GM19239 (cell line): ENCODE measurements at regions not wholly inside any gene's neighbourhood (a gene's known extent, or its start where the extent isn't known, plus 50 kb on each side); places are given as distances from the start of the nearest gene placed in this dataset.
"Not testable (repeated sequence)": the region's sequence is repeated elsewhere in the genome, so short reads cannot be mapped to it uniquely, and the experiment has no call there.

Source experiments
- DNase-seq: peaks from one replicate; pipeline ENCODE4 v3.0.0; 2011; ENCODE audit warnings: low spot score; ENCODE audit not compliant: insufficient read length
- FAIRE-seq: peaks from 2 replicates; lab custom pipeline; 2011; peaks lifted over from hg19 to GRCh38; lab: Jason Lieb, UNC

DNA sequence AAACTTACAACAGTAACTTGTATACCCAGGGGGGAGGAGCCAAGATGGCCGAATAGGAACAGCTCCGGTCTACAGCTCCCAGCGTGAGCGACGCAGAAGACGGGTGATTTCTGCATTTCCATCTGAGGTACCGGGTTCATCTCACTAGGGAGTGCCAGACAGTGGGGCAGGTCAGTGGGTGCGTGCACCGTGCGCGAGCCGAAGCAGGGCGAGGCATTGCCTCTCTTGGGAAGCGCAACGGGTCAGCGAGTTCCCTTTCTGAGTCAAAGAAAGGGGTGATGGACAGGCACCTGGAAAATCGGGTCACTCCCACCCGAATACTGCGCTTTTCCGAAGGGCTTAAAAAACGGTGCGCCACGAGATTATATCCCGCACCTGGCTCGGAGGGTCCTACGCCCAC, 278.8 kb downstream of the FAM47B start:
- DNase-seq, FAIRE-seq: not testable (repeated sequence)

DNA sequence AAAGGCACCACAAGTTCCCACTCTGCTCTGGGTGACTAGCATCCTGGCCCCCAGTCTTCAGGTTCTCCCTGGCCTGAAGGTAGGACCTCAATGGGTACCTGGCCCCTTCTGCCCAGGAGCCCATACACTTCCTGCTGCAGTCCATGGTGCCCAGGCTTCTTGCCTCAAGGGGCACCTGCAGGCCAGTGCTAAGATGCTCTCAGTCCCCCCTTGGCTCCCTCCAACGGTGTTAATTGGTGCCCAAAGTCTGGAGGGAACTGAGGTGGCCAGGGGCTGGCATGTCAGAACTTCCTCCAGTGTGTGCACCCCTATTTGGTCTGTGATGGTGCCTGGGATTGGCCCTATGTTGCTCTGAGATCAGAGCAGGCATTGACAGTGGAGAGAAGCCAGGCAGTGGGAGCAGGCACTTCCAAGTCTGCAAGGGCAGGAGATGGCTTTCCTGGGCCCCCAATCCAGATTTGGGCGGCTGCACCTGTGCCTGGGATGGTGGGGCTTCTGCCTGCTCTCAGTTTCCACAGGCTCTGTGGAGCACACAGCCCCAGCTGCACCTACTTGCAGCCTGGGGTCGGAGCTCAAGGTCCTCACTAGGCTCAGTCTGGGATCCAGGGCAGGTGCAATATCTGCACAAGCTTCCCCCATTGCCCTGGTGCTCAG, 301.6 kb downstream of the FAM47B start:
- DNase-seq (no peak), FAIRE-seq (no peak)

DNA sequence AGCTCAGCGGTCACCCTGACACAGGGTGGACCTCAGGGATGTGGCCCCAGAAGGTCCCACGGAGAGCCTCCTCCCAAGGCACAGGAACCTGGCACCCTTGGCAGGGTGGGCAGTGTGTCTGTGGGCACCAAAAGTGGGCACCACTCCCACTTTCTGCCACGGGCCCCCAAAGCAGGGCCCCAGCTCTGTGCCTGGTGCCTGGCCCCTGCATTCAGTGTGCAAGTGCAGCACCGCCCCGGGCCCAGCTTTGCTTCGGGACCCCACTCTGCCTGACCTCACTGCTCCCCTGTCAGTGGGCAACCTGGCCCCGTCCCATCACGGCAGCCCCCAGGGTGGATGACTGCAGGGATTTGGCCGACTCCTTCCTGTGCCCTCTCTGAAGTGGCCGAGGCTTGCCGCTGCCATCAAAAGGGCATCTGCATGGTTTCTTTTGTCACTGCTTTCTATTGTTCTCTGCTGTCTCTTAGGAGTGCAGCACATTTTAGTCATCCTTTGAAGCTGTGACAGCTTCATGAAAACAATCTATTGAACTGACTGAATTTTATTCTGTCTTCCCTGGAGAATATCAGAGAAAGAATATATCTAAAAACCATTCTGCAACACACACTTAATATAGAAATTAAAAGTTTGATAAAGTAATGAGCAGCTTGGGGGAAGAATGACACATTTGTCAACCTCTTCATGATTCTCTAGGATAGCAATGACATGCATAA, 302.4 kb downstream of the FAM47B start:
- FAIRE-seq: no peak
- no peak for DNase-seq

DNA sequence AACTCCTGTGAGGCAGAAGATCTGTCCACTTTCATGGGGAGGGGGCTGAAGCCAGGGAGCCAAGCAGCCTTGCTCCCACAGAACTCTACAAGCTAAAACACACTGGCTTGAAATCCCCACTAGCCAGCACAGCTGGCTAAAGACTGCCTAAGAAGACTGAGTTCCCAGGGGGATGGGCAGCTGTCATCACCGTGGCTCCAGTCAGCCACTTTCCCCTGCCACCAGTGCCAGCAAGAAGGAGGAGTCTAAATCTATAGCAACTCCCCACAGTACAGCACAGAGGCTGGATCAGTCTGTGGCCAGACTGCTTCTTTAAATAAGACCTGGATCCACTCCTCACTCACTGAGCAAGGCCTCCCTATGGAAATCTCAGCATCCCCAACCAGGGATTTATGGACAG, 308.6 kb downstream of the FAM47B start:
- FAIRE-seq: no peak

DNA sequence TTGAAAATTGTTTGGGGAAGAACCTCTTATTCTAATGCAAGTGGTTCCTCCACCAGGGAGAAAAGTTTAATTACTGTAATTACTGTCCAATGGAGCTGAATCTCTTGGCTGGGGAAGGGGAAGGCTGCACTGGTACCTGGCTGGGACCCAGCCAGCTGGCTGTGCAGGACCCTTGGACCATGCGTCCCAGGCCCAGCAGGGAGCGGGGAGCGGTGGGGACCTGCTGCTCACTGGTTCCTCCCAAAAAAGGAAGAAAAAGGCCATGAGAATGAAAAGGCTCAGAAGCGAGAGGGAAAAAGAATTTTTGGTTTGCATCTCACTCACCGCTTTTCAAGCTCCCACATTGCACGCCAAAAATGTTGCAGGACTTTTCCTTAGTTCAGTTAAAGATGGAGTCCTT, 333.5 kb downstream of the FAM47B start:
- FAIRE-seq: no peak
- DNase-seq: no peak

More for the DNA sequence above, 308.6 kb downstream of the FAM47B start:
- DNase-seq: no peak

DNA sequence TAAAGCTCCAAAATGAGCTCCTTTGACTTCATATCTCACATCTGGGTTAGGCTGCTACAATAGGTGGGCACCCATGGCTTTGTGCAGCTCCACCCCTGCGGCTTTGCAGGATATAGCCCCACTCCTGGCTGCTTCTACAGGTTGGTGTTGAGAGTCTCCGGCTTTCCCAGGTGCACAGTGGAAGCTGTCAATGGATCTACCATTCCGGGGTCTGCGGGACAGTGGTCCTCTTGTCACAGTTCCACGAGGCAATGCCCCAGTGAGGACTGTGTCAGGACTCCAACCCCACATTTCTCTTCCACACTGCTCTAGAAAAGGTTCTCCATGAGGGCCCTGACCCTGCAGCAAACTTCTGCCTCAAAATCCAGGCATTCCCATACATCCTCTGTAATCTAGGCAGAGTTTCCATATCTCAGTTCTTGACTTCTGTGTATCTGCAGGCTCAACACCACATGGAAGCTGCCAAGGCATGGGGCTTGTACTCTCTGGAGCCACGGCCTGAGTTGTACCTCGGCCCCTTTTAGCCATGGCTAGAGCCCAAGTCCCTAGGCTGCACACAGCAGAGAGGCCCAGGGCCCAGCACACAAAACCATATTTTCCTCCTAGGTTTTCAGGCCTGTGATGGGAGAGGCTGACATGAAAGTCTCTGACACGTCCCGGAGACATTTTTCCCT, 342.8 kb downstream of the FAM47B start:
- no peak for FAIRE-seq
- DNase-seq: no peak

DNA sequence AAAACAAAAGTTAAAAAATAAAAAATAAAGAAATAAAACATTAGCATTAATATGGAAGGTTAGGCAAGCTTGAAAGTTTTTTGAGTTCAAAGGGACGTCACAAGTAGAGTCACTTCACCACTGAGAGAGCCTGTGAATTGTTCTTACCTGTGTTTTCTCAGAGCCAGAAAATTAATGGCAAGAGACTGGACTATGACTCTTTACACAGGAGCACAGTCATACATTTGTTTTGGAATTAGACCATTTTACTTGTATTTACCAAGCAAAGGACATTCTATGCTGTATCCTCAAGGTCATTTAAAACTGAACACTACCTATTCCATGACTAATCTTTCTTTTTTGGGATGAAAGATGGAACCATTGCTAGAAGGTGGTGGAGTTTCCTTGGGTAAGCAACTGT, 346.1 kb downstream of the FAM47B start:
- DNase-seq (no peak), FAIRE-seq (no peak)

DNA sequence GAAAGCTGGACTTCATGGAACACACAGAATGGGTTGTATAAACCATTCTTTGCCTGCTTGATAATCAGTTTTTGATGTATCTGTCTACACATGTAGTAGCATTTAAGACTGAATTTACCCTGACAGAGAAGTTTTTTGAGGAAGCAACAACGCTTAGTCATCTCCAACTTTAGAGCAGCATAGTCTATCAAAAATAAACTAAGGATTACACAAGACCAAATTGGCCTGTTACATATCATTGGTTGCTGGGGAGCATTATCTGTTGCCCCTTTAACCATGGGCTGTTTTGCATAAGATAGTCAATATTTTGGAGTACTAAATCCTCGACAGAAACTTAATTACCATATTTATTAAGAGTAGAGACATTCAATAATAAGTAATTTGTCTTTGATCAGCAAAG, 347.4 kb downstream of the FAM47B start:
- no peak for DNase-seq
- FAIRE-seq: no peak

DNA sequence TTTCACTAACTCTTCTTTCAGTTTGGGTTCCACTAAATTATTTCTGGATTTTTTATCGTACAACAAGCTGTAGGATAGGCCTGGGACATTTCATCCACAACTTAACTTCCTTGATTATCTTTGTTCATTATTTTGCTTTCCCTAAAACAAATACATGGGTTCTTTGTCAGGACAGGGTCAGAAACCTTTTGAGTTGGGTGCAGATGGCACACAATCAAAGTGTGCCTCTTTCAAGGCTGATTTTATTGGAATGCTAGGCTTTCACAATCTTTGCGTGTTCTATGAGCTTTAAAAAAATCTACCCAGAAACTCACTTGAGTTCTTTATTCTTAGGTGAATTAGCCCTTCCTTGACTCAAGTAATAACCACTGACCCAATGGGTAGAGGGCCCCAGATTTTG, 348.4 kb downstream of the FAM47B start:
- FAIRE-seq (no peak), DNase-seq (no peak)

DNA sequence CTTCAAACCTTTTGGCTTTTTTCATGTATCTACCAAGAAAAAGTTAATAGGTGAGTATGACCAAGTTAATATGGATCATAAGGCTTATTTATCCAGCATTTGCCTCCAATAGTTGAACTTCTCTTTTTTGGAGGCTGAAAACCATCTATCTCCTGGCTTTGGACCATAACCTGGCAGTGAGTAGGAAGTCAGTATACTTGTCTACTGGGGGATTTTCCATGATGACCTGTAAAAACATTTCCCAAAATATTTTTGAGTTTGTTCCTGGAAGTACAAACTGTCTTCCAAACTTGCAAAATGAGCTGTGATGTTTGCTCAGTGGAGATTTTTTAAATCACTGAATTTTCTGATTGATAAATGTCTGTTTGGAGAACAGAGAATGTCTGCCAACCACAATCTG, 349.9 kb downstream of the FAM47B start:
- FAIRE-seq: no peak
- DNase-seq: no peak

DNA sequence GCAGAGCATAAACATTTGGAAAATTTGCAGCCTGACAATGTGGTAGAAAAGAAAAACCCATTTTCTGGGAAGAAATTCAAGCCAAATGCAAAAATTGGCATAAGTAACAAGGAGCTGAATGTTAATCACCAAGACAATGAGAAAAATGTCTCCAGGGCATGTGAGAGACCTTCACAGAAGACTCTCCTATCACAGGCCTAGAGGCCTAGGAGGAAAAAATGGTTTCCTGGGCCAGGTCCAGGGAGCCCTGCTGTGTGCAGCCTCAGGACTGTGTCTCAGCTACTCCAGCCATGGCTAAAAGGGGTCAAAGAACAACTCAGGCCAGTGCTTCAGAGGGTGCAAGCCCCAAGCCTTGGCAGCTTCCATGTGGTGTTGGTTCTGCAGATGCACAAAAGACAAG, 362.4 kb downstream of the FAM47B start:
- not testable (repeated sequence) for FAIRE-seq, DNase-seq

DNA sequence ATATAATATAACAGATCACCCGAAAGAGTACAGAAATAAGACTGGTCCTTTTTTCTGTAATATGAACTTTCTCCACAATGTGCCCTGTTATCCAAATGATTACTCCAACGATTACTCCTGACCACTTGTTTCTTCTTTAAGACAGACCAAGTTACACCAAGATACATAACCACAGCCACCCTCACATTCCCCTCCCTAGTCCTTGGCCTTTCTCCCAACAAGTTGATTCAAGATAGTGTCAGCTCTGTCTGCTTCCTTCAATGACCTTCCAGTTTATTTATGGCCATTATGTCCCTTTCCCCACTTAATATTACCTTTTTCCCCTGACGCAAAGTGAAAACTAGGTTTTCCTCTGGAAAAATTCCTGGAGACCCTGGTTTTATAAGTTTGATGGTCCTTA, 397.2 kb downstream of the FAM47B start:
- DNase-seq: no peak
- FAIRE-seq: no peak

DNA sequence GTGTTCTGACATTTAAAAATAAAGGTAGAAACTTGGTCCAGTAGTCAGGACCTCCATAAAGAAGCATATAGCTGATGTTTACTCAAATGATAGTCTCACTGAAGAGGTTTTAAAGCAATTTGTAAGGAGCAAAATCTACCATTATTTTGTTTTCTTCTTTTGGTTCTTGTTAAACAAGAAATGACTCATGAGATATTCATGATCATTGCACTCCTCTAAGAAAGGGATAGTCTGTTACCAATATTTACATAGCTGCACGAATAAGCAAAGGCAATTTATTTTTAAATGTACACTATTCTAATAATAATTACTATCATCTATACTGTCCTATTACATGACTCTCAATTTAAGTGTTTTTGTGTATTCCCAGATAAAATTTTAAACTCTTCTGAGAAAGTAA, 397.9 kb downstream of the FAM47B start:
- no peak for DNase-seq

DNA sequence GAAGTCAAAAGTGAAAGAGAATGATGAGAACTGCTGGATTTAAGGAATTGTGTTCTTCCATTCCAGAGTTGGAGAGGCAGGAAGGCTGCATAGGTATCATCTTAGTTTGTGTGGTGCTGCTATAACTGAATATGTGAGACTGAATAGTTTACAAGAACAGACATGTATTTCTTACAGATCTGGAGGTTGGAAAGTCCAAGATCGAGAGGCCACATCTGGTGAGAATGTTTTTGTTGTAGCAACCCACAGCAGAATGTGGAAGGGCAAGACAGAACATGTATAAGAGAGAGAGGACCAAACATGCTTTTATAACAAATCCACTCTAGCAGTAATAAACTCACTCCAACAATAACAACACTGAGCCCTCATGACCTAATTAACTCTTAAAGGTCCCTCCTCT, 408.6 kb downstream of the FAM47B start:
- no peak for FAIRE-seq
- DNase-seq: no peak

More for the DNA sequence above, 397.9 kb downstream of the FAM47B start:
- no peak for FAIRE-seq

DNA sequence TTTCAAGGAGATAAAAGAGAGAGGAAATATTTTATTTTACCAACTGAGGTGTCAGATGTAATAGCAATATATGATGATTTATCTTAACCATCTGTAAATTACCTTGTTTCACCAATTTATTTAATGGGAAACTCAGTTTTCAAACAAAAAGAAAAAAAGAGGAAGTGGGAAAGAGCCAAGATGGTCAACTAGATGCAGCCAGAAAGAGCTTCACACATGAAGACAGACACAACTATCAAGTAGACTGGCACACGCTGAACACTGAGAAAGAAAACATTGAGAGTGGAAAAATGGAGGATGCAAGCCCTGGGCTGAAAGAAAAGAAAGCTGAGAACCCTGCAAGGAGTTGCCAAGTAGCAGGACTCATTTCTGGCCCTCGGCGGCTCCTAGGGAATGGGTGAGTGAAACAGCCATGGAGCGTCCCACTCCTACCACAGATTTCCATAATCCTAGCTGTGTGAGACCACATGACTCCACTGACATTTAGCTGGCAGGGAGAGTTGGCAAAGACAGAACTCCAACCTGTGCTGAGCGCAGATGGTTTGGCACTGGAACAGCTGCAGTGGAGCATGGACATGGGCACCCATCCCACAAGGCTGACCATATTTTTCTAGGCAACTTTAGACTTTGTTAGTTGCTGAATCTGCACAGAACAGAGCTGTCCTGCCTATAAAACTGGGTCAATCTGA, 409.3 kb downstream of the FAM47B start:
- DNase-seq (no peak), FAIRE-seq (no peak)

DNA sequence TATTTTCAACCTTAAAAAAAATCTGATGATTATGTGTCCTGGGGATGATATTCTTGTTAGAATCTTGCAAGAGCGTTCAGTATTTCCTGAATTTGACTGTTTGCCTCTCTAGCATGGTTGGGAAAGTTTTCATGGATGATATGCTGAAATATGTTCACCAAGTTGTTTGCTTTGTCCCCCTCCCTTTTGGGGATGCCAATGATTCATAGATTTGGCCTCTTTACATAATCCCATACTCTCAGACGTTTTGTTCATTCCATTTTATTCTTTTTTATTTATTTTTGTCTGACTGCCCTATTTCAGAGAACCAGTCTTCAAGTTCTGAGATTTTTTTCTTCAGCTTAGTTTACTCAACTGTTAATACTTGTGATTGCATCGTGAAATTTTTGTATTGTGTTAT, 415.1 kb downstream of the FAM47B start:
- FAIRE-seq: no peak

DNA sequence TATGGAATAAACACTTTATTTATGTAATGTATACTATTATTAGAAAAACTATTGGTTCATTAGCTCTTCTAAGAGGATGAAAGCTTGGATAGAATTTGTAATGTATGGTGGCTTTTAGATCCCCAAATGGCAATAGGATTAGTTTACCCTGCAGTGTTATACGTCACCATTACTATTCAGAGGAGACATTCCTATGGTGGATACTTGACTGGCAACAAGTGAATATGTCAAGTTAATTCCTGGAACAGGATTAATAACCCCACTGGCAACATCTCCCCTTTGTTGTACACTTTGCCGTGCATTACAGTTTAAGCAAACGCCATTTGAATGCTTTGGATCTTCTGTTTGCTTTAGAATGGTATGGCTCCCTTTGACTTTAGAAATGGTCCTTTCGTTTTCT, 420.3 kb downstream of the FAM47B start:
- no peak for DNase-seq
- no peak for FAIRE-seq

More for the DNA sequence above, 415.1 kb downstream of the FAM47B start:
- DNase-seq: no peak

DNA sequence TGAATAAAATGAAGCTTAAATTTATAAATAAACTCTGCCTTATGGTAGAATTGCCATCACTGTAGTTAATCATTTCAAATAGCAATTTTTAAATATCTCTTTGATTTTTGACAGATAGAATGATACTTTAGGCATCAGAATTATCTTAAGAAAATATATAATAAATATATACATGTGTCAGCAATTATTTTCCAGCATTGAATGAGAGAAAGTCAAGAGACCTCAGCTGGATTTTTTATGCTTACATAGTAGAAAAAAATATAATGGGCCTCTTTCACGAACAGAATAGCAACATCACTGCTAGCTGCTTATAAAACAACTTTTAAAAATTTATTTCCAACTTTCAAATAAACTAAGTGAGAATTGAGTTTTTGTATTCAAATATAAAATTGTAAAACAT, 424.0 kb upstream of the MAGEB16 start:
- DNase-seq (no peak), FAIRE-seq (no peak)

DNA sequence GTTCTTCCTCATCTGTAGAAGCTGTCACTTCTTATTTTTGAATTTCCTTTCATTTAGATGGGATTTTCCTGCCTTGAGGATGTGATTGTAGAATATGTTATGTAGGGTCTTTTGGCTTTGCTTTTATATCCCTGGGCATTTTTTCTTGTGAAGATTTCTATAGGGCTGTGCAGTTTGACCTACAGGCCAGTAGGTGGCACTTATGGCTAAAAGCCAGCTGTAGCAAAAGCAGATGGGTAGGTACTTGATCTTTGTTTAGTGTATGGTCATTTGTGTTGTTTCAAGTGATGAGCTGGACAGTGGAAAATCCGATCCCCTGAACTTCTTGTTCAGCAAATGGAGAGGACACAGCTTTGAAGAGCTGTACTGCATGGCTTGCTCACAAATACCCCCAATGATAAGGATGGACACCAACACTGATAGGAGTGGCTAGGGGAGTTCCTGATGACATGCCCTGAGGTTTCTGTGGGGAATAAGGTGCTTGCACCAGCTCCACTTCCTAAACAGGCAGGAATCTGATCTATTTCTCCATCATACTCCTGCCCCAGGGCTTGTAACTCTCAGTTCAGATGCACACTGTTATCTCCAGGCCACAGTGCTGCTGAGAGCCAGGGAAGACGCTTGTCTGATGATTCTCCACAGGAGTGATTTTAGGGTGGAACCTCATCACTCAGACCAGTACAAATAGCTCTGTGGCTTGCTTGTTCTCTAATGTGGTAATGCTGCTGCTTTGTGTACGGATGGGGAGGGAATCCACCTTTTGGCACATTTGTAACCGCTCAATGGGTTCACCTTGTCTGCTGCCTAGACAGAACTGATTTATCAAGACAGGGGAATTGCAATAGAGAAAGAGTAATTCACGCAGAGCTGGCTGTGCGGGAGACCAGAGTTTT, 417.1 kb upstream of the MAGEB16 start:
- FAIRE-seq (peak; percentile 72), DNase-seq (no peak)

DNA sequence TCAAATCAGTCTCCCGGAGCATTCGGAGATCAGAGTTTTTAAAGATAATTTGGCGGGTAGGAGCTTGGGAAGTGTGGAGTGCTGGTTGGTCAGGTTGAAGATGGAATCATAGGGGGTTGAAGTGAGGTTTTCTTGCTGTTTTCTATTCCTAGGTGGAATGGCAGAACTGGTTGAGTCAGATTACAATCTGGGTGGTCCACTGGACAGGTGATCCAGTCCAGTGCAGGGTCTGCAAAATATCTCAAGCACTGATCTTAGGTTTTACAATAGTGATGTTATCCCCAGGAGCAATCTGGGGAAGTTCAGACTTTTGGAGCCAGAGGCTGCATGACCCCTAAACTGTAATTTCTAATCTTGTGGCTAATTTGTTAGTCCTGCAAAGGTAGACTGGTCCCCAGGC, 416.4 kb upstream of the MAGEB16 start:
- FAIRE-seq, DNase-seq: not testable (repeated sequence)
